SK-N-SH (cell line): ENCODE measurements at regions not wholly inside any gene's neighbourhood (a gene's known extent, or its start where the extent isn't known, plus 50 kb on each side); places are given as distances from the start of the nearest gene placed in this dataset.

Experiments
- CTCF ChIA-PET: fragments of 300-600, 350-600 bp; formaldehyde crosslinking; extraction: SDS; loops from one replicate; lab custom pipeline; 2021; lab: Yijun Ruan, JAX
- POLR2A ChIA-PET: fragments of 350-600 bp; sonication (Branson Sonifier 250); formaldehyde crosslinking; extraction: SDS; loops from one replicate; lab custom pipeline; 2020; ENCODE audit warnings: antibody characterized with exemption, inconsistent platforms; lab: Yijun Ruan, JAX
- DNase-seq: peaks from one replicate; pipeline ENCODE4 v3.0.0; 2012
- H2AFZ ChIP-seq: fragments of 200-600 bp; sonication (generic); 2 replicates; pipeline ENCODE4 v1.8.1; 2016; ENCODE audit warnings: antibody characterized with exemption, mild to moderate bottlenecking, low read depth
- H3F3A ChIP-seq: fragments of 200-600 bp; sonication (generic); replicated peaks from 2 replicates; pipeline ENCODE3; 2016; ENCODE audit warnings: antibody characterized with exemption, mild to moderate bottlenecking; ENCODE audit not compliant: insufficient read depth
- H3K27ac ChIP-seq, 2 experiments: fragments of 200-500 bp in 1 of 2; fragments of 200-600 bp in 1 of 2; sonication (Bioruptor generic) in 1 of 2; sonication (generic), shearing (Covaris generic) in 1 of 2; 2 replicates each; pipeline versions ENCODE4 v1.5.1 to v1.6.1; 2014 to 2016; ENCODE audit warnings: low read depth in 2 of 2, inconsistent platforms in 1 of 2, low read length in 1 of 2, mild to moderate bottlenecking in 1 of 2, mixed read lengths in 1 of 2
- H3K27me3 ChIP-seq: fragments of 200-600 bp; sonication (generic), shearing (Covaris generic); 2 replicates; pipeline ENCODE4 v1.6.1; 2016; ENCODE audit warnings: mixed run types; ENCODE audit not compliant: insufficient read depth
- H3K36me3 ChIP-seq, 2 experiments: fragments of 200-500 bp in 1 of 2; fragments of 200-600 bp in 1 of 2; sonication (Bioruptor generic) in 1 of 2; sonication (generic) in 1 of 2; replicated peaks in 1 of 2; 2 replicates each; pipeline versions ENCODE3 to v1.5.1; 2014 to 2016; ENCODE audit warnings: low read length in 1 of 2, mild to moderate bottlenecking in 1 of 2; ENCODE audit not compliant: insufficient read depth in 2 of 2, control insufficient read depth in 1 of 2
- H3K4me1 ChIP-seq, 2 experiments: fragments of 200-500 bp in 1 of 2; fragments of 200-600 bp in 1 of 2; sonication (Bioruptor generic) in 1 of 2; sonication (generic), shearing (Covaris generic) in 1 of 2; 2 replicates each; pipeline versions ENCODE4 v1.5.1 to v1.6.1; 2014 to 2016; ENCODE audit warnings: low read depth in 1 of 2, low read length in 1 of 2, mixed run types in 1 of 2; ENCODE audit not compliant: insufficient read depth in 2 of 2, control insufficient read depth in 1 of 2
- H3K4me2 ChIP-seq: fragments of 200-600 bp; sonication (generic), shearing (Covaris generic); 2 replicates; pipeline ENCODE4 v1.6.1; 2017; ENCODE audit warnings: mixed run types
- H3K4me3 ChIP-seq, 2 experiments: fragments of 200-500 bp in 1 of 2; fragments of 200-600 bp in 1 of 2; sonication (Bioruptor generic) in 1 of 2; sonication (generic), shearing (Covaris generic) in 1 of 2; 2 replicates each; pipeline versions ENCODE4 v1.5.1 to v1.8.1; 2014 to 2016; ENCODE audit warnings: low read depth in 2 of 2, inconsistent platforms in 1 of 2, low read length in 1 of 2, mild to moderate bottlenecking in 1 of 2, mixed read lengths in 1 of 2, moderate library complexity in 1 of 2
- H3K79me2 ChIP-seq: fragments of 200-600 bp; sonication (generic); 2 replicates; pipeline ENCODE4 v1.8.1; 2017; ENCODE audit warnings: mild to moderate bottlenecking; ENCODE audit not compliant: insufficient read depth
- H3K9ac ChIP-seq: fragments of 200-600 bp; sonication (generic); 2 replicates; pipeline ENCODE4 v1.6.1; 2017; ENCODE audit warnings: mixed run types
- H3K9me2 ChIP-seq: fragments of 200-600 bp; sonication (generic); 2 replicates; pipeline ENCODE4 v1.6.1; 2017; ENCODE audit warnings: mixed run types
- H3K9me3 ChIP-seq: fragments of 200-600 bp; sonication (generic); 2 replicates; pipeline ENCODE4 v1.6.1; 2017; ENCODE audit warnings: mixed run types, mild to moderate bottlenecking, moderate library complexity
- H4K20me1 ChIP-seq: fragments of 200-600 bp; sonication (generic); 2 replicates; pipeline ENCODE4 v1.6.1; 2017; ENCODE audit warnings: mild to moderate bottlenecking, mixed run types; ENCODE audit not compliant: insufficient read depth
- CHD2 ChIP-seq: fragments of 150-350 bp; IDR thresholded peaks from 2 replicates; pipeline ENCODE4 v1.6.1; 2018; ENCODE audit warnings: low read length; ENCODE audit not compliant: partially characterized antibody
- CTCF ChIP-seq: fragments of 200-600 bp; sonication (generic); IDR thresholded peaks from 2 replicates; pipeline ENCODE4 v1.6.1; 2017; ENCODE audit warnings: antibody characterized with exemption, mild to moderate bottlenecking, moderate library complexity
- EP300 ChIP-seq, 2 experiments: IDR thresholded peaks; 2 replicates each; pipeline versions ENCODE4 v1.4.0 to v1.6.1; 2012; ENCODE audit warnings: borderline replicate concordance in 1 of 2, low read depth in 1 of 2, low read length in 1 of 2
- EZH2phosphoT487 ChIP-seq: fragments of 200-600 bp; sonication (generic); IDR thresholded peaks from 2 replicates; pipeline ENCODE4 v1.6.1; 2017; ENCODE audit warnings: low read depth, mixed run types, mild to moderate bottlenecking, antibody characterized with exemption, moderate library complexity, borderline replicate concordance
- FOSL2 ChIP-seq: IDR thresholded peaks from 2 replicates; pipeline ENCODE4 v1.4.0; 2012; ENCODE audit warnings: low read depth, mild to moderate bottlenecking, moderate library complexity, borderline replicate concordance
- FOXM1 ChIP-seq: IDR thresholded peaks from 2 replicates; pipeline ENCODE4 v1.4.0; 2012; ENCODE audit warnings: low read depth, mild to moderate bottlenecking
- GABPA ChIP-seq: IDR thresholded peaks from 2 replicates; pipeline ENCODE4 v1.4.0; 2012; ENCODE audit warnings: low read depth, mild to moderate bottlenecking
- JUND ChIP-seq: IDR thresholded peaks from 2 replicates; pipeline ENCODE4 v1.4.0; 2012
- MAX ChIP-seq: IDR thresholded peaks from 2 replicates; pipeline ENCODE4 v1.4.0; 2012; ENCODE audit warnings: low read depth
- NRF1 ChIP-seq: IDR thresholded peaks from 2 replicates; pipeline ENCODE4 v1.6.1; 2012; ENCODE audit warnings: low read depth, mild to moderate bottlenecking, low read length
- PBX3 ChIP-seq: IDR thresholded peaks from 2 replicates; pipeline ENCODE4; 2012
- RFX5 ChIP-seq: IDR thresholded peaks from 2 replicates; pipeline ENCODE4 v1.6.1; 2012; ENCODE audit warnings: mild to moderate bottlenecking, improper control_type of control experiment, low read length
- SIN3A ChIP-seq: IDR thresholded peaks from 2 replicates; pipeline ENCODE4 v1.6.1; 2012; ENCODE audit warnings: low read depth, mild to moderate bottlenecking, low read length, moderate library complexity, borderline replicate concordance
- SMC3 ChIP-seq: IDR thresholded peaks from 2 replicates; pipeline ENCODE4 v1.6.1; 2012; ENCODE audit warnings: low read depth, low read length, improper control_type of control experiment
- TEAD4 ChIP-seq: IDR thresholded peaks from 2 replicates; pipeline ENCODE4 v1.4.0; 2012; ENCODE audit warnings: mild to moderate bottlenecking, borderline replicate concordance; ENCODE audit not compliant: insufficient read depth
- USF2 ChIP-seq: fragments of 150-350 bp; IDR thresholded peaks from 2 replicates; pipeline ENCODE4 v1.6.1; 2017; ENCODE audit warnings: antibody characterized with exemption, low read length, low read depth, borderline replicate concordance
- YY1 ChIP-seq: IDR thresholded peaks from 2 replicates; pipeline ENCODE4 v1.4.0; 2012; ENCODE audit warnings: low read depth, mild to moderate bottlenecking
- WGBS: methylation state at CpG from one replicate; pipeline ENCODE4 v1.1.6; 2017; ENCODE audit warnings: low lambda C conversion rate; 5-methylcytosine and 5-hydroxymethylcytosine counted together

GRCh38 chr4:23484689-23485088, 405.2 kb downstream of the PPARGC1A start:
- Histone ChIP-seq H3K9me3 (no peaks in the 10 kb centered on the region), H3K36me3 (no peaks in the 10 kb centered on the region), H3K27ac (no peak overlapping the region), H3K9me2 (no peaks in the 10 kb centered on the region), H3K4me2 (no peak overlapping the region), H3F3A (no peaks in the 10 kb centered on the region), H4K20me1 (no peaks in the 10 kb centered on the region), H3K79me2 (no peaks in the 10 kb centered on the region), H3K27me3 (no peaks in the 10 kb centered on the region), H2AFZ (no peak overlapping the region), H3K4me3 (no peak overlapping the region), H3K9ac (no peak overlapping the region), H3K4me1 (no peaks in the 10 kb centered on the region)
- POLR2A ChIA-PET = no interaction called here
- CTCF ChIA-PET = no interaction called here
- WGBS = 0% methylated on average over 4 of the region's 4 CpGs
- DNase-seq = no peak
- TF ChIP-seq TEAD4 (no peak), GABPA (no peak), YY1 (no peak), MAX (no peak), SIN3A (no peak), NRF1 (no peak), JUND (no peak), SMC3 (no peak), EZH2phosphoT487 (no peak), CHD2 (no peak), RFX5 (no peak), FOXM1 (no peak), FOSL2 (no peak)

GRCh38 chr4:23483320-23483960, 406.4 kb downstream of the PPARGC1A start:
- Histone ChIP-seq H3K4me1 (no peaks in the 10 kb centered on the region), H3K79me2 (no peaks in the 10 kb centered on the region), H3K27ac (no peak overlapping the region), H4K20me1 (no peaks in the 10 kb centered on the region), H3F3A (no peaks in the 10 kb centered on the region), H3K9me2 (no peaks in the 10 kb centered on the region), H3K4me2 (no peak overlapping the region), H3K27me3 (no peaks in the 10 kb centered on the region), H2AFZ (no peak overlapping the region), H3K9ac (no peak overlapping the region), H3K36me3 (no peaks in the 10 kb centered on the region), H3K4me3 (no peak overlapping the region), H3K9me3 (no peaks in the 10 kb centered on the region)
- CTCF ChIA-PET = no interaction called here
- WGBS = 0% methylated on average over 5 of the region's 5 CpGs
- TF ChIP-seq USF2 (no peak), RFX5 (no peak), EP300 (IDR thresholded peaks at IDR 0.05; ENCODE audit: borderline replicate concordance in 1 of 2, low read depth in 1 of 2, low read length in 1 of 2) (no peak), FOSL2 (no peak), PBX3 (no peak), CTCF (no peak)
- POLR2A ChIA-PET = no interaction called here
- no peak for DNase-seq
